Upper lobe of right lung (tissue), 1 donor: ENCODE measurements at regions not wholly inside any gene's neighbourhood (a gene's known extent, or its start where the extent isn't known, plus 50 kb on each side); places are given as distances from the start of the nearest gene placed in this dataset.

Experiments
- ATAC-seq: fragments of 200-7000 bp; cut with Tn5 transposase; one replicate; pipeline ENCODE4 v1.9.1; 2020; ENCODE audit warnings: mild to moderate bottlenecking, moderate library complexity
- DNase-seq: peaks from one replicate; pipeline ENCODE4 v3.0.0-alpha.2; 2020
- H3K27ac ChIP-seq: fragments of 200-600 bp; one replicate; pipeline ENCODE4 v1.8.0; 2022
- H3K27me3 ChIP-seq: fragments of 200-600 bp; one replicate; pipeline ENCODE4 v1.8.0; 2022; ENCODE audit warnings: mild to moderate bottlenecking
- H3K36me3 ChIP-seq: fragments of 200-600 bp; one replicate; pipeline ENCODE4 v1.8.0; 2022
- H3K4me1 ChIP-seq: fragments of 200-600 bp; one replicate; pipeline ENCODE4 v1.8.0; 2022
- H3K4me3 ChIP-seq: fragments of 200-600 bp; one replicate; pipeline ENCODE4 v1.8.0; 2022; ENCODE audit warnings: mild to moderate bottlenecking
- H3K9me3 ChIP-seq: fragments of 200-600 bp; one replicate; pipeline ENCODE4 v1.8.0; 2022
- intact Hi-C: fragments of 100-400 bp; cut with DNase I; formaldehyde crosslinking; loops from one replicate; pipeline ENCODE4 v1.11.0; 2022
- TF ChIP-seq, protein P1 (sequence below): fragments of 200-600 bp; IDR thresholded peaks from one replicate; pipeline ENCODE4 v1.8.0; 2022; ENCODE audit warnings: antibody characterized with exemption
- donor health status: DM: no; HTN: yes; CAD: no; lungs with severe emphysema.

DNA sequence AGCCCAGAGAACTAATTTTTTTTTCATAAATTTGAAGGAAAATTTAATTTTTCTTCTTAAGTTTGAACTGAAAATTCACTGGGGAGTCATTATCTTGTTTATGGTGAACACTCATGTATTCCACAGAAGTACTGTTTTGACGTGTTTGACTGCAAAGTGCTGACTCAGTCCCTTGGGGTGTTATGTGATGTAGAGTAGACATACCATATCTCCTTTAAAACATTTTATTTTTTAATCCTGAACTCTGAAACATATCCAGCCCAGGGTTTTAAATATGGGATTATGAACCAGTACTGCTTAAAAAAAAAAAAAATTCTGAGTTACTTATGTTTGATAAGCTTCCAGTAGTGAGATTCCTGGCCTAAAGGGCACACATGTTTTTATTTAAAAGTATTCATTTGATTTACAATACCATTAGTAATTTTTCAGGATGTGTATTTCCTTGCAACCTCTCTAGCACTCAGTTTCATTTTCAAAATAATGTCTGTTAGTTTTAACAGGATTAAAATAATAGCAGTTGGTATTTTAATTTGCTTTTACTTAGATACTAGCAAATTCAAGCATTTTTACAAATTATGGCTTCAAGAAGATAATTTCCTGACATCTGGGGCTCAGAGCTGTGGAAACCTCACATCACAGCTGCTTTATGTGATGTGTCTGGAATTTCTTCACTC is 81.7 kb upstream of the PDE10A start:
- TF ChIP-seq, protein P1, sequence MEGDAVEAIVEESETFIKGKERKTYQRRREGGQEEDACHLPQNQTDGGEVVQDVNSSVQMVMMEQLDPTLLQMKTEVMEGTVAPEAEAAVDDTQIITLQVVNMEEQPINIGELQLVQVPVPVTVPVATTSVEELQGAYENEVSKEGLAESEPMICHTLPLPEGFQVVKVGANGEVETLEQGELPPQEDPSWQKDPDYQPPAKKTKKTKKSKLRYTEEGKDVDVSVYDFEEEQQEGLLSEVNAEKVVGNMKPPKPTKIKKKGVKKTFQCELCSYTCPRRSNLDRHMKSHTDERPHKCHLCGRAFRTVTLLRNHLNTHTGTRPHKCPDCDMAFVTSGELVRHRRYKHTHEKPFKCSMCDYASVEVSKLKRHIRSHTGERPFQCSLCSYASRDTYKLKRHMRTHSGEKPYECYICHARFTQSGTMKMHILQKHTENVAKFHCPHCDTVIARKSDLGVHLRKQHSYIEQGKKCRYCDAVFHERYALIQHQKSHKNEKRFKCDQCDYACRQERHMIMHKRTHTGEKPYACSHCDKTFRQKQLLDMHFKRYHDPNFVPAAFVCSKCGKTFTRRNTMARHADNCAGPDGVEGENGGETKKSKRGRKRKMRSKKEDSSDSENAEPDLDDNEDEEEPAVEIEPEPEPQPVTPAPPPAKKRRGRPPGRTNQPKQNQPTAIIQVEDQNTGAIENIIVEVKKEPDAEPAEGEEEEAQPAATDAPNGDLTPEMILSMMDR = no peak
- DNase-seq = no peak
- Histone ChIP-seq H3K4me1 (no peaks in the 10 kb centered on the region), H3K27ac (no peak overlapping the region), H3K4me3 (no peak overlapping the region), H3K36me3 (no peaks in the 10 kb centered on the region), H3K9me3 (no peaks in the 10 kb centered on the region), H3K27me3 (no peaks in the 10 kb centered on the region)
- intact Hi-C loops = no loop called here
- no peak for ATAC-seq

DNA sequence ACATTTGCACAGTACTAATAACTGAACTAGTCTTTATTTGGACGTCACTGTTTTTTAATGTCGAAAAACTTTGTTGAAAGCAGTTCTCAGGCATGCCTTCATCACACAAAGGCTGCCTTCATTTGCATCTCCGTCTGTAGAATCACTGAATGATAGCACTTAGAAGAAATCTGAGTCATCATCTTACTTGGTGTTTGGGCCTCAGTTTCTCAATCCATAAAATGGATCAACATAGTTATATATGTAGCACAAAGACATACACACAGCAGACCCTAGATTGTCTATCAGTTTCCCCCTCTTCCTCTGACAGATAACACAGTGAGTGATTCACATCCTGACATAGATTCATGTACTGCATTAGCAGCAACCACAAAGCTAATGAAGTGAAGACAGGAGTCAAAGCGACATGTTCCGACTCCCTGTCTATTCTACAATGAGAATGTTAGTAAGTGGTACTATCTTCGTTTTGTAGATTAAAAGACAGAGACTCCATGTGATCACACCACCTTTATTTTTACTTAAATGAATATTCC is 80.4 kb upstream of the PDE10A start:
- Histone ChIP-seq H3K27me3 (no peaks in the 10 kb centered on the region), H3K27ac (no peak overlapping the region), H3K9me3 (no peaks in the 10 kb centered on the region), H3K36me3 (no peaks in the 10 kb centered on the region), H3K4me3 (no peak overlapping the region), H3K4me1 (no peaks in the 10 kb centered on the region)
- DNase-seq (no peak), ATAC-seq (no peak)
- intact Hi-C loops = no loop called here
- TF ChIP-seq, protein P1 = no peak

DNA sequence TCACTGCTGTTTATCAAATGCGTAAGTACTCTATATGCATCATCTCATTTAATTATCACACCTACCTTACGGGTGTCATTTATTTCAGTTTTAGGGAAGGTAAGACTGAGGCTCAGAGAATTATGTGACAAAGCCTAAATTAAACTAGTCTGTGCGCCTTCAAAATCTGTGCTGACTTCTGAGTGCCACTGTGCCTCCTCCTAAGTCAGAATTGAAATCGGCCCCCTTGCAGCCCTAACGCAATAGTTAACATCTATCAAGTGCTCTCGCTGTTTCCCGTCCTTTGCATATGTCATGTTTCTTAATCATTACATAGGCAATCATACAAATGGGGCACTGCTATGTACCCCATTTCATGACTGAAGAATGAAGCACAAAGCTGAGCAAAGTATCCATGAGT is 79.0 kb upstream of the PDE10A start:
- TF ChIP-seq, protein P1 = no peak
- no peak for DNase-seq
- Histone ChIP-seq H3K9me3 (no peaks in the 10 kb centered on the region), H3K36me3 (no peaks in the 10 kb centered on the region), H3K27ac (no peak overlapping the region), H3K27me3 (no peaks in the 10 kb centered on the region), H3K4me3 (no peak overlapping the region), H3K4me1 (no peaks in the 10 kb centered on the region)
- intact Hi-C loops = no loop called here
- no peak for ATAC-seq

DNA sequence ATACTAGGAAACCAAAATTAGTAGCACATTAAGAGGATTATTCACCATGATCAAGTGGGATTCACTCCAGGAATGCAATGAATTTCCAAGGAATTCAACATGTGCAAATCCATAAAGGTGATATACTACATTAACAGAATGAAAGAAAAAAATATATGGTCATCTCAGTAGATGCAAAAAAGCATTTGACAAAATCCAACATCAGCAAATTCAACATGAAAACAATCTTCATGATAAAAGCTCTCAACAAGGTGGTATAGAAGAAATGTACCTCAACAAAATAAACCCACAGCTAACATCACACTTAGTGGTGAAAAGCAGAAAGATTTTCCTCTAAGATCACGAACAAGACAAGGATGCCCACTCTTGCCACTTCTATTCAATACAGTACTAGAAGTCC is 74.4 kb upstream of the PDE10A start:
- DNase-seq (no peak), ATAC-seq (no peak)
- Histone ChIP-seq H3K4me1 (no peaks in the 10 kb centered on the region), H3K4me3 (no peak overlapping the region), H3K27ac (no peak overlapping the region), H3K9me3 (no peaks in the 10 kb centered on the region), H3K36me3 (no peaks in the 10 kb centered on the region), H3K27me3 (no peaks in the 10 kb centered on the region)
- intact Hi-C loops = no loop called here
- TF ChIP-seq, protein P1 = no peak

DNA sequence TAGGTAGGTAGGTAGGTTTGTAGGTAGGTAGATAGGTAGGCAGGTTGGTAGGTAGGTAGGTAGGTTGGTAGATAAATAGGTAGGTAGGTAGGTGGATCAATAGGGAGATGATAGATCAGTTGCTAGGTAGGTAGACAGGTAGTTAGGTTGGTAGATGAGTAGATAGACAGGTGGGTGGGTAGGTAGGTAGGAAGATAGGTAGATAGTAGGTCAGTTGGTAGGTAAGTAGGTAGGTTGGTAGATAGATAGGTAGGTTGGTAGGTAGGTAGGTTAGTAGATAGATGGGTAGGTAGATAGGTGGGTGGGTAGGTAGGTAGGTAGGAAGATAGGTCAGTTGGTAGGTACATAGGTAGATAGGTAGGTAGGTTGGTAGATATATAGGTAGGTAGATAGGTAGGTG is 72.0 kb upstream of the PDE10A start:
- Histone ChIP-seq H3K9me3 (no peaks in the 10 kb centered on the region), H3K27me3 (no peaks in the 10 kb centered on the region), H3K36me3 (no peaks in the 10 kb centered on the region), H3K4me1 (no peaks in the 10 kb centered on the region), H3K27ac (no peak overlapping the region), H3K4me3 (no peak overlapping the region)
- DNase-seq (no peak), ATAC-seq (no peak)
- TF ChIP-seq, protein P1 = no peak
- intact Hi-C loops = no loop called here

DNA sequence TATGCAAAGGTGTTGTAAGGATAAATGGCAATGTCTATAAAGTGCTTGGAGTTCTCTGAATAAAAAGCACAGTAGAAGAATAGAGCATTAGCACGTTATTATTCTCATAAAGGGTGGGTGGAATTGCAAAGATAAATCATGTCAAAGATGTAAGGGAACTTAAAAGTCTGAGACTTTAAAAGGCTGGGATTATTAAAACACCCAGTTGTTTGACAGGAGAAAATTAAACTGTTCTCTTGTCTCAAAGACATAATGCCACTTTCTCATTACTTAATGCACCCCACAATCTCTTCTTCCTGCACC is 70.4 kb upstream of the PDE10A start:
- no peak overlapping the region for H3K4me3 ChIP-seq
- no peaks in the 10 kb centered on the region for H3K36me3 ChIP-seq
- DNase-seq (no peak), ATAC-seq (no peak)
- no peak overlapping the region for H3K27ac ChIP-seq
- intact Hi-C loops = no loop called here
- TF ChIP-seq, protein P1 = no peak
- no peaks in the 10 kb centered on the region for H3K9me3 ChIP-seq
- H3K4me1 ChIP-seq = no peaks in the 10 kb centered on the region
- H3K27me3 ChIP-seq = no peaks in the 10 kb centered on the region
